ENCODE measurements at regions not wholly inside any gene's neighbourhood (a gene's known extent, or its start where the extent isn't known, plus 50 kb on each side); places are given as distances from the start of the nearest gene placed in this dataset.

- TF ChIP-seq CTCF (IDR thresholded peaks at IDR 0.05) (no peak), ZFX (IDR thresholded peaks at IDR 0.05; ENCODE audit: borderline replicate concordance) (no peak)
These were observed 269.4 kb upstream of the ZPLD1 start for GRCh38 chr3:102165367-102165766.
